ENCODE measurements at regions not wholly inside any gene's neighbourhood (a gene's known extent, or its start where the extent isn't known, plus 50 kb on each side); places are given as distances from the start of the nearest gene placed in this dataset.

GRCh38 chrX:79568309-79568708, 201.2 kb upstream of the ITM2A start:
- no peak for TF ChIP-seq CTCF (conservative IDR thresholded peaks at IDR 0.05)
- no peak overlapping the region for H3K9ac ChIP-seq (ENCODE audit: extremely low read depth, low read length, poor library complexity, severe bottlenecking)
- no peaks in the 10 kb centered on the region for H3K36me3 Mint-ChIP-seq (ENCODE audit: low read depth)
- H3K4me3 Mint-ChIP-seq = no peak overlapping the region
- no peak overlapping the region for H3K27ac ChIP-seq (ENCODE audit: low read depth, low read length)
- H3K36me3 ChIP-seq (ENCODE audit: control insufficient read depth, insufficient read depth, low read length) = no peaks in the 10 kb centered on the region
- no peak overlapping the region for H3K4me3 ChIP-seq (ENCODE audit: low read length)
- no peaks in the 10 kb centered on the region for H3K4me1 Mint-ChIP-seq
- H3K27ac Mint-ChIP-seq = no peak overlapping the region
- peaks cover 54% of the 10 kb centered on the region for H3K9me3 Mint-ChIP-seq
- no peaks in the 10 kb centered on the region for H3K9me3 ChIP-seq (ENCODE audit: control insufficient read depth, low read length)
- H3K4me1 ChIP-seq (ENCODE audit: control insufficient read depth, insufficient read depth, low read length) = no peaks in the 10 kb centered on the region
- no peaks in the 10 kb centered on the region for H3K27me3 Mint-ChIP-seq (ENCODE audit: insufficient read depth)
- no peak for DNase-seq
- H3K27me3 ChIP-seq (ENCODE audit: control insufficient read depth, insufficient read depth, low read length, poor library complexity, severe bottlenecking) = no peaks in the 10 kb centered on the region

- DNase-seq = no peak
- Mint-ChIP-seq H3K27ac (no peak overlapping the region), H3K4me3 (no peak overlapping the region), H3K36me3 (ENCODE audit: low read depth) (no peaks in the 10 kb centered on the region), H3K9me3 (peaks cover 51% of the 10 kb centered on the region), H3K27me3 (ENCODE audit: insufficient read depth) (no peaks in the 10 kb centered on the region), H3K4me1 (no peaks in the 10 kb centered on the region)
- Histone ChIP-seq H3K4me1 (ENCODE audit: control insufficient read depth, insufficient read depth, low read length) (no peaks in the 10 kb centered on the region), H3K4me3 (ENCODE audit: low read length) (no peak overlapping the region), H3K9me3 (ENCODE audit: control insufficient read depth, low read length) (no peaks in the 10 kb centered on the region), H3K27me3 (ENCODE audit: control insufficient read depth, insufficient read depth, low read length, poor library complexity, severe bottlenecking) (no peaks in the 10 kb centered on the region), H3K27ac (ENCODE audit: low read depth, low read length) (no peak overlapping the region), H3K9ac (ENCODE audit: extremely low read depth, low read length, poor library complexity, severe bottlenecking) (no peak overlapping the region), H3K36me3 (ENCODE audit: control insufficient read depth, insufficient read depth, low read length) (no peaks in the 10 kb centered on the region)
- 83% methylated on average over 1 of the region's 2 CpGs; no CpG with 5 or more reads in 1 of the 2 experiments for WGBS, 2 experiments (ENCODE audit: insufficient coverage in 1 of 2, insufficient read length in 1 of 2)
- no peak for TF ChIP-seq CTCF (conservative IDR thresholded peaks at IDR 0.05)
These were observed 197.2 kb upstream of the ITM2A start for GRCh38 chrX:79564362-79564761.

GRCh38 chrX:79559290-79559689, 192.2 kb upstream of the ITM2A start:
- Mint-ChIP-seq H3K36me3 (ENCODE audit: low read depth) (no peaks in the 10 kb centered on the region), H3K27ac (no peak overlapping the region), H3K27me3 (ENCODE audit: insufficient read depth) (no peaks in the 10 kb centered on the region), H3K9me3 (peaks cover 31% of the 10 kb centered on the region), H3K4me1 (no peaks in the 10 kb centered on the region), H3K4me3 (no peak overlapping the region)
- H3K27me3 ChIP-seq (ENCODE audit: control insufficient read depth, insufficient read depth, low read length, poor library complexity, severe bottlenecking) = no peaks in the 10 kb centered on the region
- WGBS, 2 experiments (ENCODE audit: insufficient coverage in 1 of 2, insufficient read length in 1 of 2) = 80% methylated on average over 2 of the region's 2 CpGs; no CpG with 5 or more reads in 1 of the 2 experiments
- no peaks in the 10 kb centered on the region for H3K36me3 ChIP-seq (ENCODE audit: control insufficient read depth, insufficient read depth, low read length)
- H3K27ac ChIP-seq (ENCODE audit: low read depth, low read length) = no peak overlapping the region
- DNase-seq = no peak
- H3K4me3 ChIP-seq (ENCODE audit: low read length) = no peak overlapping the region
- no peak for TF ChIP-seq CTCF (conservative IDR thresholded peaks at IDR 0.05)
- H3K9ac ChIP-seq (ENCODE audit: extremely low read depth, low read length, poor library complexity, severe bottlenecking) = no peak overlapping the region
- no peaks in the 10 kb centered on the region for H3K9me3 ChIP-seq (ENCODE audit: control insufficient read depth, low read length)
- no peaks in the 10 kb centered on the region for H3K4me1 ChIP-seq (ENCODE audit: control insufficient read depth, insufficient read depth, low read length)
